Activated CD8-positive, alpha-beta memory T cell treated with anti-CD3 and anti-CD28 coated beads, Interleukin-2, amount 10 ng/mL, durations not matched to agents 7 days and 5 days (primary cell): ENCODE measurements at regions not wholly inside any gene's neighbourhood (a gene's known extent, or its start where the extent isn't known, plus 50 kb on each side); places are given as distances from the start of the nearest gene placed in this dataset.

Experiments used
- ATAC-seq: fragments of 150-1000 bp; cut with Tn5 transposase; one replicate; pipeline ENCODE4 v1.10.0; 2021; ENCODE audit warnings: moderate library complexity
- CTCF ChIA-PET: fragments of 350-600 bp; sonication (Branson Sonifier 250); formaldehyde crosslinking; loops from one replicate; lab custom pipeline; 2021; ENCODE audit warnings: antibody characterized with exemption; lab: Charles Lee
- DNase-seq: peaks from one replicate; pipeline ENCODE4 v3.0.0-alpha.2; 2020
- H3K27ac Mint-ChIP-seq: one replicate; pipeline ENCODE4 v1.8.0; 2021; ENCODE audit warnings: mild to moderate bottlenecking, mixed read lengths
- H3K27me3 Mint-ChIP-seq: one replicate; pipeline ENCODE4 v1.8.0; 2021; ENCODE audit warnings: mixed read lengths
- H3K36me3 Mint-ChIP-seq: one replicate; pipeline ENCODE4 v1.8.0; 2021; ENCODE audit warnings: mild to moderate bottlenecking, mixed read lengths
- H3K4me1 Mint-ChIP-seq: one replicate; pipeline ENCODE4 v1.8.0; 2021; ENCODE audit warnings: mixed read lengths
- H3K4me3 Mint-ChIP-seq: one replicate; pipeline ENCODE4 v1.8.0; 2021; ENCODE audit warnings: mild to moderate bottlenecking, moderate library complexity, mixed read lengths
- H3K9me3 Mint-ChIP-seq: one replicate; pipeline ENCODE4 v1.8.0; 2022; ENCODE audit warnings: low read depth, mixed read lengths

DNA sequence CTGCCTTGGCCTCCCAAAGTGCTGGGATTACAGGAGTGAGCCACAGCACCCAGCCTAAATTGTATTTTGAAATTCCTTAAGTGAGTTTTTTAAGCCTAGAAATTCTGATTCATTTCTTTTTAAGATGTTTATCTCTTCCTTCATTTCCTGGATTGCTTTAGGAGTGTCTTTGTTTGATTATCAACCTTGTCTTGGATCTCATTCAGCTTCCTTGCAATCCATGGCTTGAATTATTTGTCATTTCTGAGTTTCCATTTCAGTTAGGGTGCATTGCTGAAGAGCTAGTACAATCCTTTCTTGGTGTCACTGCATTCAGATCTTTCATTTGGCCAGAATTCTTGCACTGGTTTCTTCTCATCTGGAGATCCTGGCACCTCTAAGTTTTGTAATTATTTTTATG, 606.4 kb upstream of the ZNF804A start:
- peaks cover 6% of the 10 kb centered on the region for H3K9me3 Mint-ChIP-seq
- H3K36me3 Mint-ChIP-seq, result no peaks in the 10 kb centered on the region
- DNase-seq (no peak), ATAC-seq (no peak)
- no peak overlapping the region for H3K27ac Mint-ChIP-seq
- H3K4me3 Mint-ChIP-seq, result no peak overlapping the region
- CTCF ChIA-PET, result no interaction called here
- no peaks in the 10 kb centered on the region for H3K27me3 Mint-ChIP-seq
- H3K4me1 Mint-ChIP-seq, result no peaks in the 10 kb centered on the region

DNA sequence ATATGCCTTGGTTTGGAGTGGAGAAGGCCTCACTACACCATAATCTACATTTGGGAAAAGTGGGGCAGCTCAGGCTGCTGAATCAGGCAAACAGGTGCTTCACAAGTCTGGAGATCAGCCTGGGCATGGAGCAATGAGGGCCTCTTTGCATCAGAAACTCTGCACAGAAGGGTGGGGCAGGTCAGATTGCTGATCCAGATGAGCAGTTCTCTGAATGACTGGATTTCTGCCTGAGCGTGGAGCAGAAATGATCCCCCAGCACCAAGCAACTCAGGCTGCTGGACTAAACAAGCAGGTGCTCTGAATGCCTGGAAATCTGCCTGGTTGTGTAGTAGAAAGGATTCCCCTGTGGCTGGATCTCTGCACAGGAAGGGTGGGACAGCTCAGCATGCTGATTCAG, 605.3 kb upstream of the ZNF804A start:
- H3K27ac Mint-ChIP-seq, result no peak overlapping the region
- no peak for ATAC-seq
- CTCF ChIA-PET, result no interaction called here

DNA sequence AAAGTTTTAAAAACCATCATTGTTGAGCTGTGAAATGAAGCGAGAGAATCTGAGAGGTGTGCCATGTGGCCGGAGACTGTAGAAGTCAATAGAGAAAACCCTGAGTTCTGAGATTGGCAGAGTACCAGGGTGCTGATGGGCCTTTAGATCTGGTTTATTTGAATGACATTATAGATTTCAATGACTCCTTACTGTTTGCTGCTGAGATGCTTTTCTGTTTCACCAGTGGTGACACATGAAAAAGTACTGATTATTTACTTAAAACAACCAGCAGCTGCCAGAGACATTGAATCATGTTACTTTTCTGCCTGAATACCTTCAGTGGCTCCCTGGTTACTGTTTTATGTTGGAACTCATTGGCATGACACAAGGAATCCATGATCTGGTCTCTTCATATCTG, 602.7 kb upstream of the ZNF804A start:
- Mint-ChIP-seq H3K4me3 (no peak overlapping the region), H3K9me3 (peaks cover 9% of the 10 kb centered on the region), H3K36me3 (no peaks in the 10 kb centered on the region), H3K27ac (no peak overlapping the region), H3K4me1 (no peaks in the 10 kb centered on the region), H3K27me3 (no peaks in the 10 kb centered on the region)
- DNase-seq, result no peak
- no peak for ATAC-seq
- CTCF ChIA-PET, result no interaction called here

More for the DNA sequence above, 605.3 kb upstream of the ZNF804A start:
- H3K36me3 Mint-ChIP-seq, result no peaks in the 10 kb centered on the region
- no peaks in the 10 kb centered on the region for H3K4me1 Mint-ChIP-seq
- DNase-seq, result no peak
- peaks cover 6% of the 10 kb centered on the region for H3K9me3 Mint-ChIP-seq
- H3K27me3 Mint-ChIP-seq, result no peaks in the 10 kb centered on the region
- H3K4me3 Mint-ChIP-seq, result no peak overlapping the region

DNA sequence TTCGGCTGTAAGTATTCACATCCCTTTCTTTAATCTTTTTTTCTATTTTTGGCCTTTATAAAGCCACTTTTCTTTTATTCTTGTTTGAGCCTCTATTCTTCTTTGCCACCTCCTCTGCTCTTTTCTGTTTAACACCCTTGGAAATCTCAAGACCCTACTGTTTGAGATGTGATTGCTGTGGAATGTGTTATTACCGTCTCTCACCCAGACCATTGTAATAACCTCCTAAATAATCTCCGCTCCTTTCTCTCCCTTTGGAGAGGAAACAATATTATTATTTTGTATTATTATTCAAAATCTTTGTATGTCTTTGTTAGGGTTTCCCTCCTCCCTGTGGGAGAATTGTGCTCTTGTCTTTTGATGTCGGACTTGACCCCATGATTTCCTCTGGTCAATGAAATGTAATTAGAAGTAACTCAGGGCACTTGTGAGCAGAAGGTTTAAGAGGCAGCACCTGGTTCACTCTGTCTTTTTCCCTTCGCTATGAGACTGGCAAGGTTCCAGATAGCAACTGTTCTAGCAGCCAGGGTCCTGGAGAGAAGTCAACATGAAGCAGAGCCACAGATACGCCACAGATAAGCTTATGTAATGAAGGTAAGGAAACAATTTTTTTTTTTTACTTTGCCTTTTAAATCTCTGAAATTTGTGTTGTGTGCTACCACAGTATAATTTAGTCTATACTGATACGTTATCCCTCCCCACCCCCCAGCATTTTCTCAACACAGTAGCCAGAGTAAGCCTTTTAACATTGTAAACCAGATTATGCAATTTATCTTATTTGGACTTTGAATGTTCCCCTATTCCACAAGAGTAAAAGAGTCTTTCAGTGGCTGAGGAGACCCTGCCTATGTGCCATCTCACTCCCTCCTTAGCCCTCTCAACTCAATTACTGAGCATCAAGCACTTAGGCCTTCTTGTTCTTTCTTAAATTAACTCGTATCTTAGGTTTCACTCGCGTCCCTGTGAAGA, 601.2 kb upstream of the ZNF804A start:
- Mint-ChIP-seq H3K27me3 (no peaks in the 10 kb centered on the region), H3K4me1 (no peaks in the 10 kb centered on the region), H3K27ac (no peak overlapping the region), H3K4me3 (no peak overlapping the region), H3K36me3 (no peaks in the 10 kb centered on the region), H3K9me3 (peaks cover 5% of the 10 kb centered on the region)
- DNase-seq (no peak), ATAC-seq (no peak)
- CTCF ChIA-PET, result no interaction called here

DNA sequence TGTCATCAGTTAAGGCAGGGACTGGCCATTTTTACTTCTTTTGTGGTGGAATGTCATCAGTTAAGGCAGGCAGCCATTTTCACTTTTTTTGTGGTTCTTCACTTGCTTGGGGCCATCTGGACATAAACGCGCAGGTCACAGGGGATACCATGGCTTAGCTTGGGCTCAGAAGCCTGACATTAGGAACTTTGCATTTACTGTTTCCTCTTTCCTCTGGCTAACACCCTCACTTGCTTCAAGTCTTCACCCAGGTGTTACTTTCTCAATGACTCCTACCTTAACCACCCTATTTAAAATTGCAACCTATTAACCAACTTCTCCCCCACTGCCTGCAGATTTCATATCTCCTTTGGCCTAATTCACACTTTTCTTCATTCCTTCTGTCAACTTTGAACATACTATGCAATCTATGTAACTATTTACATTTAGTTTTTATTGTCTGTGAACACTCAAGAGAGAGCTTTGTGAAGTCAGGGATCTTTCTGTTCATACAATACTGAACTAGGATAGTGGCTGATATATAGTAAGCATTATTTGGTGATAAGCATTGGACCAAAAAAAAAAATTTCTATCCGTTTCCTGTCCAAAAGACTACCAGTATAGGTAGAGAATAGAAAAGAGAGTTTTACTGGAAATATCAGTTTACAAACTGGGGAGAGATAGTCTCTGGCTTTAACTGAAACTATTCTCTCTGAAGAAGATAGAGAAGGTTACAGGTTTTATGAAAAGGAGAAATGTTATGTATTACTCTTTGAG, 600.1 kb upstream of the ZNF804A start:
- Mint-ChIP-seq H3K27me3 (no peaks in the 10 kb centered on the region), H3K4me1 (no peaks in the 10 kb centered on the region), H3K36me3 (no peaks in the 10 kb centered on the region), H3K27ac (no peak overlapping the region), H3K9me3 (peaks cover 5% of the 10 kb centered on the region), H3K4me3 (no peak overlapping the region)
- ATAC-seq, result no peak
- no peak for DNase-seq
- CTCF ChIA-PET, result no interaction called here

DNA sequence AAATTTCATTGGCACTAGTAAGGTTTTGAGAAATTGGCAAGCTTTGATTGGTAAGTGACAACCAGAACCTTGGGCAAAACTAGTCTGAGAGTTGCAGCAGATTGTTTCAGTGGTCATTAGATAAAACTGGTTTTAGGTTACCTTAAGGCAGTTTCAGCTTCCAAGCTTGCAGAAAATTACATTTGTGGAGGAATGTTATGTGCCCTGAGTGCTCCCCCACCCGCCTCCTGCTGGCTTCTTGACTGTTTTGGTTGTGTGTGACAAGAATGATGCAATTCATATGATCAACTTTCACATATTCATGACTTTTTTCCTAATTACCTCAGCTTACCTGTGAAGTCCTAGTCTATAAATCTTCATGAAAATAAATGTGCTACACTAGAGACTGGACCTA, 599.5 kb upstream of the ZNF804A start:
- Mint-ChIP-seq H3K36me3 (no peaks in the 10 kb centered on the region), H3K9me3 (peaks cover 5% of the 10 kb centered on the region), H3K4me3 (no peak overlapping the region), H3K4me1 (no peaks in the 10 kb centered on the region), H3K27me3 (no peaks in the 10 kb centered on the region), H3K27ac (no peak overlapping the region)
- CTCF ChIA-PET, result no interaction called here
- ATAC-seq (no peak), DNase-seq (no peak)

DNA sequence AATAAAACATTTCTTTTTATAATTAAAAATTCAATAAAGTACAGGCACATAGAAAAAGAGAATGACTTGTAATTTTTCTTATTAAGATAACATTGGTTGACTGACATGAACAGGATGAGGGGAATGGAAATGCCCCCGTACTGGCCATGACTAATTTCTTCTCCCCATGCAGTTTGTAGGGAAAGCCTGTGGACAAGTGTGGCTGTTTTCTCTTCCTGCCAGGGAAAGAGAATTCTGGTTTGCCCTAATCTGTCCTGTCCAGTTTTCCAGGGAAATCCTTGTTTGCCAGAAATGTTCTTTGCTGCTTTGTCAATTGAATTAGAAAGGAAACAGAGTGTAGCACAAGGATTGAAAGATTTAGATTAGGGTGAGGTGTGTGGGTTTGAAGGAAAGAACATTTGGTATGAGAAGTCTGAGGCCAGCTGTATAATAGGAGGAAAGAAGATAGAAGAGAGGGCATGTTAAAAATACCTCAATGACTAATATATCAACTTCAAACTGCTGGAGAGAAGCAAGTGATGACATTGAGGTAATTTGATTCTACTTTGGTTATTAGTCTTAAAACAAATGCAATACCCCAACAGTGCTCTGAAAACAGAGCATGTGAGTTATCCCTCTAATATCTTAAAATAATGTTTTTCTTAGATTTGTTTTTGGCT, 593.9 kb upstream of the ZNF804A start:
- no peak for ATAC-seq
- Mint-ChIP-seq H3K36me3 (no peaks in the 10 kb centered on the region), H3K4me3 (no peak overlapping the region), H3K27me3 (no peaks in the 10 kb centered on the region), H3K27ac (no peak overlapping the region), H3K4me1 (no peaks in the 10 kb centered on the region), H3K9me3 (no peaks in the 10 kb centered on the region)
- CTCF ChIA-PET, result no interaction called here
- DNase-seq, result no peak

DNA sequence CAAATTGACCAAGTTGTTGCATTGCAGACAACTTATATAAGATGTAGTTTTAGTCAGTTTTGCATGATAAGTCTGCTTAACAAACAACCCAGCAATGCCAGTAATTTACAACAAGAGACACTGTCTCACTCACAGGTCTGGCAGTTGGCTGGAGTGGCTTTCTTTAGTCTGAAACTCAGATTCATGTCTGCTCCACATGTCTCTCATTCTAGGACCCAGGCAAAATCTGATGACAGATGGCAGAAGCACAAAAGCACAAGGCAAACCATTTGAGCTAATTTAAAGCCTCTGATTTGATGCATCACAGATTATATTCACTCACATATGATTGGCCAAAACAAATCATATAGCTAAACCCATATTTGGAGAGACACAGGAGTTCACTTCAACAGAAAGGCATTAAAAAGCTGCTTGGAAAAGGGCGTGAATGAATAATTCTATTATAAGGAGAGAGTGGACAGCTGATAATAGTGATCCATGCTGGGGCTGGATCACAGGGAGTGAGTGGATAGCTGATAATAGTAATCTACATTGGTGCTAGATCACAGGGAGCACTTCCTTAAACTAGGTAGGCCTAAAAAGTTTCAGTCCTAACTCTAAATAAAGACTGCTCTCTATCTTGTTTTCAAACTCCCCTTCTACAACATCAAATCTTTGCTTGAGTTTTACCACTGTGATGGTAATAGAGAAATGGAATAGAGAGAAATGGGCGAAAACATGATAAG, 593.2 kb upstream of the ZNF804A start:
- H3K36me3 Mint-ChIP-seq, result no peaks in the 10 kb centered on the region
- no peak overlapping the region for H3K4me3 Mint-ChIP-seq
- CTCF ChIA-PET, result no interaction called here
- ATAC-seq (no peak), DNase-seq (no peak)
- no peaks in the 10 kb centered on the region for H3K4me1 Mint-ChIP-seq
- H3K9me3 Mint-ChIP-seq, result no peaks in the 10 kb centered on the region
- no peak overlapping the region for H3K27ac Mint-ChIP-seq
- H3K27me3 Mint-ChIP-seq, result no peaks in the 10 kb centered on the region

DNA sequence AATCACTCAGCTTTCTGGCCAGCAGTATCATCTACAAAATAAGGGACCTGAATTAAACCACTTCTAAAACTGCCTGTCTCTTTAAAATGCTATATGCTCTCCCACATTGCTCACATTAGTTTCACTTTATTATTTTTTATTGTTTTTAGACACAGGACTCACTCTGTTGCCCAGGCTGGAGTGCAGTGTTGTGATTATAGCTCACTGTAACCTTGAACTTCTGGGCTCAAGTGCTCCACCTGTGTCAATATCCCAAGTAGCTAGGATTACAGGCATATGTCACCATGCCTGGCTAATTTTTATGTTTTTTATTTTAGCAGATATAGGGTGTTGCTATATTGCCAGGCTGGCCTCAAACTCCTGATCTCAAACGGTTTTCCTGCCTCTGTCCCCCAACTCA, 591.3 kb upstream of the ZNF804A start:
- H3K27me3 Mint-ChIP-seq, result no peaks in the 10 kb centered on the region
- no peak overlapping the region for H3K27ac Mint-ChIP-seq
- no peak overlapping the region for H3K4me3 Mint-ChIP-seq
- H3K9me3 Mint-ChIP-seq, result no peaks in the 10 kb centered on the region
- no peaks in the 10 kb centered on the region for H3K36me3 Mint-ChIP-seq
- DNase-seq (no peak), ATAC-seq (no peak)
- CTCF ChIA-PET, result no interaction called here
- no peaks in the 10 kb centered on the region for H3K4me1 Mint-ChIP-seq

DNA sequence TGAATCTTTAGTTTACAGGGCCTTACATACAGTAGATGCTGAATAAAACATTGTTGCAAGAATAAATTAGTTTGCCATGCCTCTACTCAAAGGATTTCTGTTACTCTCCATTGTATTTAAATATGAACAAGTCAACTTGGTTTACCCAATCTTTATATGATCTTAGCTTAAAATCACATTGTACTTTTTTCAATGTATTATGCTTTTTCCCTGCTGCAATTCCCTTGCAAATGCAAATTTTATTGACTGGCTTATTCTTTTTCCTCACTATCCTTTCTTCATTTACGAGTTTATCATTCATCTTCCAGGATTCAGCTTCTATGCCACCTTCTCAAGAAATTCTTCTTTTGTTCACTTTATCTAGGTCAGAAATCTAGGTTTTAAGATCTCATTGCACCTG, 571.4 kb upstream of the ZNF804A start:
- DNase-seq, result no peak
- no peaks in the 10 kb centered on the region for H3K36me3 Mint-ChIP-seq
- no peak for ATAC-seq

DNA sequence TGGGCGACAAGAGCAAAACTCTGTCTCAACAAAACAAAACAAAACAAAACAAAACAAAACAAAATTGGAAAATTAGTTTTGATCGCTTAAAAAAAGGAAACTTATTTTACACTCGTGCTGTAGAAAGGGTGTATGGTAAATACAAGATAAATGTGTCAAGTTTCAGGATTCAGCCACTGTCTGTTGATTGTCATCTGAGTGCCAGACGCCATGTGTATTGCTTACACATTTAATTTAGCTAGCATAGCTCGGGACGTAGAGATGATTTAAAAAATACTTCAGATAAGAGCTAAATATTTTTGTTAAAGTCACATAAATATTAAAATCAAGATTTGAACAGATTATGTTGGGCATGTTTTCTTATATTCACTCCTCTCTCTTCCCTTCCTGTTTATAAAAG, 568.1 kb upstream of the ZNF804A start:
- DNase-seq, result no peak
- Mint-ChIP-seq H3K4me3 (no peak overlapping the region), H3K27ac (no peak overlapping the region), H3K4me1 (no peaks in the 10 kb centered on the region), H3K36me3 (no peaks in the 10 kb centered on the region), H3K9me3 (peaks cover 4% of the 10 kb centered on the region), H3K27me3 (no peaks in the 10 kb centered on the region)
- CTCF ChIA-PET, result no interaction called here
- no peak for ATAC-seq

More for the DNA sequence above, 571.4 kb upstream of the ZNF804A start:
- H3K27ac Mint-ChIP-seq, result no peak overlapping the region
- CTCF ChIA-PET, result no interaction called here
- peaks cover 6% of the 10 kb centered on the region for H3K9me3 Mint-ChIP-seq
- no peak overlapping the region for H3K4me3 Mint-ChIP-seq
- no peaks in the 10 kb centered on the region for H3K27me3 Mint-ChIP-seq
- H3K4me1 Mint-ChIP-seq, result no peaks in the 10 kb centered on the region

DNA sequence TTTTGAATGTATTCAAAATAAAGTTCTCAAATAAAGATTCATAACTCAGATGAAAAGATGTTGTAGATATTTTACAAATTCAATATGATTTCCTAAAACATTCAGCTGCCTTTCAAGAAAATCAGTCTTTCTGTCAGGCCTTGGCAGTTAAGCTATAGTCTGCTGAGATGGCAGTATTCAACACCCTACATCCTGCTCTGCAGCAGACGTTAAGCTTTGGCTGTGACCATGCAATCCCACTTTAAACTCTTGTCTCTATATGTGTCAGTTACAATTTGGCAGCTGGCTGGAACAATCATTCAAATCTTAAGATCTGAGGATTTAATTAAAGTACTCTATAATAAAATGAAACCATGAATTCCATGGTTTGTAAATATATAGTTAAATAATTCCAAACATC, 567.3 kb upstream of the ZNF804A start:
- no peaks in the 10 kb centered on the region for H3K4me1 Mint-ChIP-seq
- H3K27me3 Mint-ChIP-seq, result no peaks in the 10 kb centered on the region
- DNase-seq (no peak), ATAC-seq (no peak)
- CTCF ChIA-PET, result no interaction called here
- H3K9me3 Mint-ChIP-seq, result peaks cover 4% of the 10 kb centered on the region
- H3K27ac Mint-ChIP-seq, result no peak overlapping the region
- H3K36me3 Mint-ChIP-seq, result no peaks in the 10 kb centered on the region
- no peak overlapping the region for H3K4me3 Mint-ChIP-seq
